Neural progenitor cell (in vitro differentiated cells): ENCODE measurements at regions not wholly inside any gene's neighbourhood (a gene's known extent, or its start where the extent isn't known, plus 50 kb on each side); places are given as distances from the start of the nearest gene placed in this dataset.

ENCODE experiments used
- EZH2 ChIP-seq: fragments of 200-600 bp; sonication (generic); IDR thresholded peaks from 2 replicates; pipeline ENCODE4 v1.6.1; 2017; ENCODE audit warnings: antibody characterized with exemption, mild to moderate bottlenecking, moderate library complexity
- TF ChIP-seq, protein P1 (sequence below): fragments of 200-600 bp; sonication (generic); IDR thresholded peaks from 2 replicates; pipeline ENCODE4 v1.5.1; 2017; ENCODE audit warnings: antibody characterized with exemption, mild to moderate bottlenecking

GRCh38 chr14:22485649-22486048 is 103.4 kb downstream of the DAD1 start:
- TF ChIP-seq, protein P1, sequence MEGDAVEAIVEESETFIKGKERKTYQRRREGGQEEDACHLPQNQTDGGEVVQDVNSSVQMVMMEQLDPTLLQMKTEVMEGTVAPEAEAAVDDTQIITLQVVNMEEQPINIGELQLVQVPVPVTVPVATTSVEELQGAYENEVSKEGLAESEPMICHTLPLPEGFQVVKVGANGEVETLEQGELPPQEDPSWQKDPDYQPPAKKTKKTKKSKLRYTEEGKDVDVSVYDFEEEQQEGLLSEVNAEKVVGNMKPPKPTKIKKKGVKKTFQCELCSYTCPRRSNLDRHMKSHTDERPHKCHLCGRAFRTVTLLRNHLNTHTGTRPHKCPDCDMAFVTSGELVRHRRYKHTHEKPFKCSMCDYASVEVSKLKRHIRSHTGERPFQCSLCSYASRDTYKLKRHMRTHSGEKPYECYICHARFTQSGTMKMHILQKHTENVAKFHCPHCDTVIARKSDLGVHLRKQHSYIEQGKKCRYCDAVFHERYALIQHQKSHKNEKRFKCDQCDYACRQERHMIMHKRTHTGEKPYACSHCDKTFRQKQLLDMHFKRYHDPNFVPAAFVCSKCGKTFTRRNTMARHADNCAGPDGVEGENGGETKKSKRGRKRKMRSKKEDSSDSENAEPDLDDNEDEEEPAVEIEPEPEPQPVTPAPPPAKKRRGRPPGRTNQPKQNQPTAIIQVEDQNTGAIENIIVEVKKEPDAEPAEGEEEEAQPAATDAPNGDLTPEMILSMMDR = no peak
- no peak for TF ChIP-seq EZH2
